Nephron progenitor cell (in vitro differentiated cells): ENCODE measurements at regions not wholly inside any gene's neighbourhood (a gene's known extent, or its start where the extent isn't known, plus 50 kb on each side); places are given as distances from the start of the nearest gene placed in this dataset.

Experiments used
- DNase-seq: peaks from one replicate; pipeline ENCODE4 v3.0.0; 2021
- H3K27ac Mint-ChIP-seq: 2 replicates; pipeline ENCODE4 v1.8.0; 2021; ENCODE audit warnings: mild to moderate bottlenecking, moderate library complexity, mixed read lengths
- H3K27me3 Mint-ChIP-seq: 2 replicates; pipeline ENCODE4 v1.8.0; 2021; ENCODE audit warnings: mild to moderate bottlenecking, low read depth, mixed read lengths; ENCODE audit not compliant: poor library complexity
- H3K36me3 Mint-ChIP-seq: 2 replicates; pipeline ENCODE4 v1.8.0; 2021; ENCODE audit warnings: low read depth, mixed read lengths
- H3K4me1 Mint-ChIP-seq: 2 replicates; pipeline ENCODE4 v1.8.0; 2021; ENCODE audit warnings: mixed read lengths
- H3K4me3 Mint-ChIP-seq: 2 replicates; pipeline ENCODE4 v1.8.0; 2021; ENCODE audit warnings: mild to moderate bottlenecking, moderate library complexity, mixed read lengths
- H3K9me3 Mint-ChIP-seq: 2 replicates; pipeline ENCODE4 v1.8.0; 2021; ENCODE audit warnings: mild to moderate bottlenecking, moderate library complexity, mixed read lengths
- CTCF ChIP-seq: fragments of 200-600 bp; sonication (generic); IDR thresholded peaks from 2 replicates; pipeline ENCODE4 v1.5.0; 2021; ENCODE audit warnings: antibody characterized with exemption

GRCh38 chr12:53807322-53807860 is 55.6 kb upstream of the CISTR start:
- Mint-ChIP-seq H3K4me1 (peaks cover 25% of the 10 kb centered on the region), H3K4me3 (no peak overlapping the region), H3K27ac (no peak overlapping the region), H3K36me3 (no peaks in the 10 kb centered on the region), H3K27me3 (peaks cover 29% of the 10 kb centered on the region), H3K9me3 (no peaks in the 10 kb centered on the region)
- DNase-seq = no peak
- TF ChIP-seq CTCF = no peak

DNA sequence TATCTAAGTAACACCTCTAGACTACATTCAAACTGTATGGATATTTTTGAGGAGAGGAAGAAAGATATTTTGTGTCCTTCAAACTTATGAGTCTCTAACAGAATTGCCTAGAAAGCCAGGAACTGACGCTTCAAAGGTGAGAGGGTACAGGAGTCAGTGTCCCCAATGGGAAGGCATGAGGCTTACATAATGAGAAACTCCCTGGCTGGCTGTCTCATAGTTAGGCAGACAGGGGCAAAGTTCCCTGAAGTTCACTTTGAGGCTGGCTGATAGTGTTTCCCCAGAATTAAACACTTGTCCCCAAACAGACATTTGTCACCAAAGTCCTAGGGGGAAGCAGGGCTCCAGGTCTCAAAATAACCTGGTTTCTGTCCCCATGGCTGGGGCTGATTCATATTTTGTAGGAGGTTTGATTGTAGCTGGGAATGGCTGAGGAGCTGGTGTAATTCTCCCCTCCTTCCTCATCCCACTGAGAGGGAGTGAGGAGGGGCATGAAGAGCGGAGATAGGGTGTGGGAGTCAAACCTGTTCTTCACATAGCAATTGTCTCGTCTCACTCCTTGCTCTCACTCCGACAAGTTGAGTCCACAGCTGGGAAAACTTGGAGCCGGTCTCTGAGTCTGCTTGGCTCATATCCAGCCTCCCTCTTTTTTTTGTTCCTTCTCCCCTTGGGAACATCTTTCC is 56.4 kb upstream of the CISTR start:
- Mint-ChIP-seq H3K36me3 (no peaks in the 10 kb centered on the region), H3K4me3 (no peak overlapping the region), H3K9me3 (no peaks in the 10 kb centered on the region), H3K27ac (no peak overlapping the region), H3K4me1 (peaks cover 25% of the 10 kb centered on the region), H3K27me3 (peaks cover 22% of the 10 kb centered on the region)
- no peak for DNase-seq
- TF ChIP-seq CTCF = no peak

DNA sequence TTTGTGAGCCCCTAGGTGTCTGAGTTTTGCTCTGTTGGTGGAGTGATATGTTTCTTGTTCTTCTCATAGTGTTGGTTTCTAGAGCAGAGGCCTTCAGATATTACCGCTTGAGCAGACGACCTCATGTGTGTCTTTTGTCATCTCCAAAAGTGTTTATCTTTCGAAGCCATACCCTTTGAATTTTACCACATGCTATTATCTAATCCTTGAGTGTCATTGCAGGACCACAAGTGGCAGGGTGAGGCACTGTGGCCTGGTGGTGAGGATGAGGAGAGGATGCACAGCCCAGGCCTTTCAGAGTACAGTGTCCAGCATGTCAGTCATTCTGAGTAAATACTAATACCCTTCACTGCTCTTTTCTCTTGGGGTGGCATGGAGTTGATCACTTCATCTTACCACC is 57.2 kb upstream of the CISTR start:
- Mint-ChIP-seq H3K36me3 (no peaks in the 10 kb centered on the region), H3K9me3 (no peaks in the 10 kb centered on the region), H3K27ac (no peak overlapping the region), H3K27me3 (peaks cover 17% of the 10 kb centered on the region), H3K4me1 (peaks cover 25% of the 10 kb centered on the region), H3K4me3 (no peak overlapping the region)
- DNase-seq = no peak
- no peak for TF ChIP-seq CTCF

DNA sequence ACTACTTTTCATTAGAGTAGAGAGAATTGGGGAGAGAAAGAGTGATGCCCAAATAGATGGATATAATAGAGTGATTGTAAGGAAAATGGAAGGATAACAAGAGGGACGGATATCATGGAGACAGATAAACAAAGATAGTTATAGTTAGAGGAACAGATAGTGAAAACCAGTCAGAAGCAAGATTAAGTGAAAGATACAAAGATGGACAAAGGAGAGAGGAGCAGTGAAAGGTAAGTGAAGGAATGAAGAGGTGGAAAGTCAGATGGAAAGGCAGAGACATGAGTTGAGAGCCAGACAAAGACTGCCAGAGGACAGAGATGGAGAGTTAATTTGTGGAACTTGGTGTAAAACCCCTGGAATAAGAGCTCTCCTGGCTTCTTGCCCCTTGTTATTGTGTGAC is 59.2 kb upstream of the CISTR start:
- no peak for TF ChIP-seq CTCF
- Mint-ChIP-seq H3K36me3 (no peaks in the 10 kb centered on the region), H3K4me3 (no peak overlapping the region), H3K9me3 (no peaks in the 10 kb centered on the region), H3K27ac (no peak overlapping the region), H3K27me3 (peaks cover 7% of the 10 kb centered on the region), H3K4me1 (peaks cover 19% of the 10 kb centered on the region)
- DNase-seq = no peak

DNA sequence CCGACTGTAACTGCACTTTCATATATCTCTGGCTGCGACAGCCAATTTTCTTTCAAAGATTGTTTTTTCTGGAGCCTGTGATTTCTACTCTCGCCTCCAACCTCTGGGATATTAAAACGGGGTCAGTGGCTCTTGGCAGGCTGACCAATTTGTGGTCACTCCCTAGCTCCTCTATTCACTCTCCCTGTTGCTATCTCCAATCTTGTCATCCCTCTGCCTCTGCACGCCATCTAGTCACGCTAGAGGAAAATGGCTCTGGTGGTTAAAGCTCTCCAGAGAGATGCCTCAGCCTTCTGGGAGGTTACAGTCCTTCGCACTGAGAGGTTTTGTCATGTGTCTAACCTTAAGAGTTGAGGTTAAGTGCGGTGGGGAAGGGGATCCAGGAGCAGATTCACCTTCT is 59.8 kb upstream of the CISTR start:
- DNase-seq = no peak
- Mint-ChIP-seq H3K27me3 (peaks cover 7% of the 10 kb centered on the region), H3K27ac (no peak overlapping the region), H3K4me1 (peaks cover 15% of the 10 kb centered on the region), H3K36me3 (no peaks in the 10 kb centered on the region), H3K9me3 (no peaks in the 10 kb centered on the region), H3K4me3 (no peak overlapping the region)
- TF ChIP-seq CTCF = no peak
